Lung microvascular endothelial cell (primary cell): ENCODE measurements at regions not wholly inside any gene's neighbourhood (a gene's known extent, or its start where the extent isn't known, plus 50 kb on each side); places are given as distances from the start of the nearest gene placed in this dataset.

Source experiments
- DNase-seq, 2 donors: peaks; one replicate each; pipeline versions ENCODE4 v3.0.0 to v3.0.0-alpha.2; 2010; ENCODE audit warnings: low read depth in 2 of 2

DNA sequence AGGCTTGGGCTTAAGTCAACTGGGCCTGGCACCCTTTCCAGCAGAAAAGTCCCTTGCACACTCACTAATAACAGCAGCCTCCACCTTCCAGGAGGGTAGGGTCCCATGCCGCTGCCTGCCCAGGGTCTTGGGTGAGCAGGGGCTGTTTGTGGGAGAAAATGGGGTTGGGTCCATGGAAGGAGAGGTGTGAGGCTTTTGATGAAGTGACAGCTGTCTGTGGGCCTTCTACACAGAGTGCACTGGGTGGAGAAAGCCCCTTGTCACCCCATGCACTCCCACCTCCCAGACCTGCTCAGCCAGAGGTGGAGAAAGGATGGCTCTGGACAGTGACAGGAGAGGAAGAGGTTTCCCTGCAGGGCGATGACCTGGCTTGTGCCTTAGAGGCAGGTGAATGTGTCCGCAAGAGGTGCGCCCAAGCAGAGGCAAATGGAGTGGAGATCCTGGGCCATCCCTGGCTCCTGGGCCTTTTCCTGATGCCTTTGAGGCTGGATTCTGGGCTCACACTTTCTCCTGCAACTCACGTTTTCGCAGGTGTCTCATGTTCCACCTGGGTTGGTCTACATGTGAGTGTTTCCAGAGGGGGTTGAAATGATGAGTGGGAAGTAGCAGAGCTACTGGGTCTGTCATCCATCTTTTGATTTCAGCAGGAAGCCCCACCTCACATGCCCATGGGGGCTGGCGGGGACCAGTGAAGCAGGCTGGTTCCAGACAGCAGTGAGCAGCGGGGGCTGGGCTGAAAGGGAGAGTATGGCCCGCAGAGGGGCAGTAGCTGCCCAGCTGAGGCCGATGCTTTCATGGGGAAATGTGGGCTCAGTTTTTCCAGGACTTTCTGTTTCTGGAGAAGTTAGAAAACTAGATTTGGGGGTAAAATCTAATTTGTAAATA lies 85.2 kb upstream of the PRR23E start:
- DNase-seq, result no peak

DNA sequence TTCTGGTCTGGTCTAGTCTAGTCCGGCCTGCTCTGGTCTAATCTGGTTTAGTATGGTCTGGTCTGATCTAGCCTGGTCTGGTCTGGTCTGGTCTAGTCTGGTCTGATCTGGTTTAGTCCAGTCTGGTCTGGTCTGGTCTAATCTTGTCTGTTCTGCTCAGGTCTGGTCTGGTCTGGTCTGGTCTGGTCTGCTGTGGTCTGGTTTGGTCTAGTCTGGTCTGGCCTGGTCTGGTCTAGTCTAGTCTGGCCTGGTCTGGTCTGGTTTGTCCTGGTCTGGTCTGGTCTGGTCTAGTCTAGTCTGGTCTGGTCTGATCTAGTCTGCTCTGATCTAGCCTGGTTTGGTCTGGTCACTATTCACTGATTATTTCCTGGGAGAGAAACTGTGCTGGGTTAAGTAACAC lies 84.1 kb upstream of the PRR23E start:
- no peak for DNase-seq

GRCh38 chr3:127110982-127111693 lies 81.8 kb upstream of the PRR23E start:
- DNase-seq, result no peak

DNA sequence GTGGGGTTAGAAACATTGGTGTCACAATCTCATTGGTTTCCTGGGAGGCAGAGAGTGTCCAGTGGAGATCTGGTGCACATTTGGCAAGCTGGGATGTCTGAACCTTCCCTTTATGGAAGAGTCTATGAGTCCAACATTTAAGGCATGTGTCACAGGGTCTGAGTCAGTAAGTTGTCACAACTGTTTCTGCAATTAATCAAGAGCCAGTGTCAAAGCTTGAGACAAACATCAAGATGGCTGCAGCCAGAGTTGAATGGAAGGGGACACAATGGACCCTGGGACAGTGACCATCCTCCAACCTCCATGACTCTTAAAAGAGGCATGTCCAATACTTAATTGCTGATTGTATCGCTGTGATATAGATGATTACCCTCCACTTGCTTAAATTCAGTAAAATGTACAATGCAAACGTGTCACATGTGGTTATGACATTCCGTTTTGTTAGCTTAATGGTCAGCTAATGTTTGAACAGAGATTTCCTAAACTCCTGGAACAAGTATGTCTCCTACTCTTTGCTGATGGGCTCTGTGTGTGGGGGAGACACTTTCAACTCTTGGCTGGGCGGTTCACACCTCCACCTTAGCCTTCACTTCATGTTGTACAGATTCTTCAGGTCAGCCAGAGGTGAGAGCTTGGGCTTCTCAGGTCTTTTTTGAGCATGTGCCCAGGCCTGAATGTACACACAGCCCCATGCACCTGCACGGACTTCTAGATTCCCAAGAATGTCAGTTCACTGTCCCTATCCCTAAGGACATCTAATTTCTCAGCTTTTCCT lies 79.9 kb upstream of the PRR23E start:
- no peak for DNase-seq

- DNase-seq, result no peak
These were observed 79.4 kb upstream of the PRR23E start for GRCh38 chr3:127113571-127113891.

DNA sequence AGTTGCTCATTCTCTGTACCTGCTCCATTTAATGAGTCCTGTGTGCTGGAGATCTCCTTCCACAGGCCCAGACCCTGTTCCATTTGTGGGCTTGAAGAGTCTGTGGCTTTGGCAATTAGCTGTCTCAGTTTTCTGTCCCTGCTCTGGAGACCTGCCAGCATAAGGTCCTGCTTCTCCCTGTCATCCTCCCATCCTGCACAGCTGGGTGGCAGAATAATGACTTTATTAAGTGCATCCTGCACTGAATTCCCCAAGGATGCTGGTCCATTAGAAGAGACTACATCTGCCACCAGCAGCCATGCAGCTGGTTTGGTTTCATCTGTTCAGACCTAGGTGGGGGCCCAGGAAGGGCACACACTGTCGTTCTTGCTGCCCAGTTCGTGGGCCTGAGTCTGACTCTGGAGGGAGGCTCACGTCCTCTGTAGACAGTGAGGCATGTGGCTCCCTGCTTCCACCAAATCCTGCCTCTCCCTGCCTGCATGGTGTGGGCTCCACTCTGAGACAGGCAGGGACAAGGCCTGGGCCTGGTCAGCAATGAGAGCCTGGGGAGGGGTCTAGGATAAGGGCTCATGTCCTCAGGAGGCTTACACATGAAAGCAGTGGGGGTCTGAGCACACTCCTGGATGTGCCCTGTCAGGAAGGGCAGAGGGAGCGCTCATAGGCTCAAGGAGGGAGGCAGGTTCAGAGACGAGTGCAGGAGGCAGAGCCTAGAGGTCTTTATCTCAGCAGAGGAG lies 78.4 kb upstream of the PRR23E start:
- no peak for DNase-seq

DNA sequence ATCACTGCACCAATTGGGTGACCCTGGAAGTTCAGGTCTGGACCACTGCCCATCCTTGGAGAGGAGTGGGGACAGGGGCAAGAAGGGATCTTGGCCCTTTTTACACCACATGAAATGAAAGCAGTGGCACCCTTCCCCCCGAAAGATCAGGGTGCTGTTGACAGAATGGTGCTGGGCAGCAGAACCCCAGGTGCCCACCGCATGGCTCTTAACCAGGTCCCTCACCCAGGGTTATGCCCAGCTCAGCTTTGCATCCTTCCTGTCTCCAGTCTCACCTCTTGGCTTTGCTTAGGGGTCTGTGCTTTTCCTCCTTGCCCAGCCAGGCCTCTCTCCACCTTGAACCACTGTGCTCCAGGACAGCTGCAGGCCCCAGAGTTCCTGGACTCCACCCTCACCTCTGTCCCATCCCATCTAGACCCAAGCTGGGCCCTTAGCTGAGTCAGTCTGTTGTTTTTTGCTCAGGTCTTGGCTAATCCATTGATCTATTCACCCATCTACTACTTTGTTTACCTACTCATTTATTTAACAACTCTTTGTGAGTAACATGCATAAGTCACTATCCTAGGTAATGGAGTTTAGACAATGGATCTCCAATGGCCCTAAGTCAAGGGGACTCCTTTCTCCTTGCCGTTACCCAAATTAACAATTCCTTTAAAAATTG lies 77.1 kb upstream of the PRR23E start:
- DNase-seq, result no peak

GRCh38 chr3:127118366-127118765 lies 74.6 kb upstream of the PRR23E start:
- no peak for DNase-seq

- DNase-seq, result no peak
These were observed 73.1 kb upstream of the PRR23E start for GRCh38 chr3:127119693-127120464.

GRCh38 chr3:127120851-127121647 lies 71.9 kb upstream of the PRR23E start:
- no peak for DNase-seq

DNA sequence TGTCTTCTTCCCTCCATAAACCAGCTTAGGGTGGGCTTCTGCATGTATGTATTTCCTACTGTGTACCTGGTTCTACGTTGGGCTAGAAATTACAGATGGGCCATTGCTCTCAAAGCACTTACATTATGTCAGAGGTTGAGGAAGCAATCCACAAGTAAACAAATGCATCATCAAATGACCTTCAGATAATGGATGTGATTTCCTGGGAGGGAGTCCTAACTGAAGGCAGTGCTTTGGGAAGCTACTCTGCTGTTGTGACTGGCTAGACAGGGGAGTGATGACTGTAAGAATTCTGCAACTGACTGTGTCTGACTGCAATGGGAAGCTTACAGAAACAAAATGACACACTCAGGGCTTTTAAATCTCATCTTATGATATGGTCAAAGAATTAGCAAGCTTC lies 71.0 kb upstream of the PRR23E start:
- DNase-seq, result no peak

- no peak for DNase-seq
These were observed 69.4 kb upstream of the PRR23E start for GRCh38 chr3:127123533-127123932.

- peak in 1 of 2 donors; percentile 24 for DNase-seq
These were observed 68.8 kb upstream of the PRR23E start for GRCh38 chr3:127124120-127124519.

DNA sequence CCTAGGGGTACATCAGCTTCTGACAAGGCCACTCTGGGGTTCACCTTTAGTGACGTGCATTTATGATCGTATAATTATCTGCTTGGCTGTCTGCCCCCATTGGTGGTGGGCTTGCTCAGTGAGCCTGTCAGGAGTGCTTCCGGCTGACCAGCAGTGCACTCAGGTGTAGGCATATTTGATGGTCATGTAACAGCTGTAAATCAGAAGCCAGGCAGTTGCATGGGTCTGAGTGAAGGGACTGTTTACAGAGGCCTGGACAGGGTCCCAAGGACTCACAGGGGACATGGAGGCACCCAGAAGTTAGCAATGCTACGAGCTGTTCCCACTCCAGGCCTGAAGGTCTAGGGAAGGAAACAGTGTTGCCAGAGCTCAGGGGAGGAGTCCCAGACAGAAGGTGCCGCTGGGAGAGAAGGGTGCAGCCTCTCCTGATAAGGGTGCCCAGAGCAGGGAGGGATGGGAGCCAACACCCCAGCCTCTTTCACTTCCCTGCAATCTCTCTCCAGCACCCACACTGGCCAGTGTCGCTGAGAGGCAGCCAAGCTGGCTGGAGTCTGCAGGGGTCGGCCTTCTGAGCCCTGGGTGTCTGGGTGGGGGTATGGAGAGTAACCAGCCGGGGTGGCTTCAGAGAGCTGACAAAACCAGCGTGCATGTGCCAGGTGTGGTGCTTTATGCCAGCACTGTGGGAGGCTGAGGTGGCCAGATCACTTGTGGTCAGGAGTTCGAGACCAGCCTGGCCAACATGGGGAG lies 61.3 kb upstream of the PRR23E start:
- no peak for DNase-seq

DNA sequence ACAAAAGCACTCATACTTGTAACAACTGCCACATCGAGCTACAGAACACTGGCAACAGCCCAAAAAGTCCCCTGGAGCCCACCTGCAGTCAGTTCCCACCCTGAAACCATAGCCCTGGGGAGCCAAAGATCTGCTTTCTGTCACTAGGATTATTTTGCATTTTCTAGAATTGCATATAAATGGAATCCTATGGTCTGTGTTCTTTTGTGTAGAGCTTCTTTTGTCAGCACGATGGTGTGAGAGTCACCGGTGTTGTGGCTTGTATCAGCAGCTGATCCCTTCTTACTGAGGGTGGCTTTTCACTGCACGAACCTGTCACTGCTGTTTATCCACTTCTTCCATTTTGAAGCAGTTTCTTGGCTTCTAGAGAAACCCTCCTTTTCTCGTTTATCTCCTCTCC lies 60.1 kb upstream of the PRR23E start:
- DNase-seq, result no peak

DNA sequence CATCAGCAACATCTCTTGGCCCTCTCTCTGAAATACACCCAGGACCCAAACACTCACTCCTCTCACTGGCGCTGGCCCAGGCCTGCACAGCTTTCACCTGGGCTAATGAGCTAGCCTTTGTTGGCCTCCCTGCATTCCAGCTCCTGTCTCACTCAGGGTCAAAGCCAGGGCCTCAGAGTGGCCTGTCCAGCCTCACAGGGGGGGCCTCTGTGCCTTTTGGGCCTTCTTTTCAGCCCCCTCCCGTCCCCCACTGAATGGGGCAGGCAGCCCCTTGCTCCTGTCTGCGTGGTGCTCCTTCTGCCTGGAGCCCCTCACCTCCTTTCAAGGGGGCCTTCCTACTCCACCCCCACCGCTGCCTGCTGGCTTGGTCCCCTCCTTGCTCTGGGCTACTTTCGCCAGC lies 59.0 kb upstream of the PRR23E start:
- DNase-seq, result no peak

GRCh38 chr3:127134466-127134865 lies 58.5 kb upstream of the PRR23E start:
- no peak for DNase-seq

GRCh38 chr3:127134887-127135240 lies 58.1 kb upstream of the PRR23E start:
- no peak for DNase-seq
